ENCODE measurements at regions not wholly inside any gene's neighbourhood (a gene's known extent, or its start where the extent isn't known, plus 50 kb on each side); places are given as distances from the start of the nearest gene placed in this dataset.

DNA sequence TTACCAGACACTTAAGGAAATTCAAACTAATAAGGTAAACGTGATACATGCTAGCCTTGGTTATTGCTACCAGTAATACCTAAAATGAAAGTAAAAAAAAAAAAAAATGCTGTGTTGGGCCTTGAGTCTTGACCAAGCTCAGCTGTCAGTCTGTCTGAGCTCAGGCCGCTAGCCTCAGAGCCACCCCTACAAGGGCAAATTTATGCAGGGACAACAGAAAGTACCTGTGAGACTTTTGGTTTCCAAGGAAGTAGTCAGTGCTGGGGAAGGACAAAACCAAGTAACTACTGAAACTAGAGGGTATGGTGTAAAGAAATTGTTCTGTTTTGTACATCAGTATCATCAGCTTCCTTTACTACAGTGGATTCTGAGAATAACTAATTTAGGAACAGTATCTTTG is 134.3 kb upstream of the SLITRK5 start (continued):
- TF ChIP-seq, protein P1, sequence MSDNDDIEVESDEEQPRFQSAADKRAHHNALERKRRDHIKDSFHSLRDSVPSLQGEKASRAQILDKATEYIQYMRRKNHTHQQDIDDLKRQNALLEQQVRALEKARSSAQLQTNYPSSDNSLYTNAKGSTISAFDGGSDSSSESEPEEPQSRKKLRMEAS (CRISPR knock-in tag; IDR thresholded peaks at IDR 0.05), result no peak
- TF ChIP-seq, protein P2, sequence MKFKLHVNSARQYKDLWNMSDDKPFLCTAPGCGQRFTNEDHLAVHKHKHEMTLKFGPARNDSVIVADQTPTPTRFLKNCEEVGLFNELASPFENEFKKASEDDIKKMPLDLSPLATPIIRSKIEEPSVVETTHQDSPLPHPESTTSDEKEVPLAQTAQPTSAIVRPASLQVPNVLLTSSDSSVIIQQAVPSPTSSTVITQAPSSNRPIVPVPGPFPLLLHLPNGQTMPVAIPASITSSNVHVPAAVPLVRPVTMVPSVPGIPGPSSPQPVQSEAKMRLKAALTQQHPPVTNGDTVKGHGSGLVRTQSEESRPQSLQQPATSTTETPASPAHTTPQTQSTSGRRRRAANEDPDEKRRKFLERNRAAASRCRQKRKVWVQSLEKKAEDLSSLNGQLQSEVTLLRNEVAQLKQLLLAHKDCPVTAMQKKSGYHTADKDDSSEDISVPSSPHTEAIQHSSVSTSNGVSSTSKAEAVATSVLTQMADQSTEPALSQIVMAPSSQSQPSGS (CRISPR knock-in tag; IDR thresholded peaks at IDR 0.05; ENCODE audit: borderline replicate concordance, low read depth), result no peak

DNA sequence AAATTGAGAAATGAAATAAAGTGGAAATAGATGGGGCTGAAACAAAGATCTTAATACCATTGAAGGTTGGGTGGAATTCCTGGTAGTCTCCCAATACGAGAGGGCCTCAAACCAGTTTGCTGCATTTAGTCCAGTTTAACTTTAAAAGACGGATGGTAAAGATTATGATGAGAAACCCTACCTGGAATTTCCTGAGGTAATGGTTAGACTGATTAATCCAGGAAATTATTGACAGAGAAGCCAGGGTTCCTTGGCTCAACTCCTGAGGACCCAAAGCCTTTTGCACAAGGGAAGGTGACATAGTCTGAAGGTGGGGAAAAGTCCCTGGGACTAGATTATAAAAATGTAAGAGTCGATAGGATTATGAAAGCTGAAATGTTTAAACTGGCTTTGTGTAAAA is 133.2 kb upstream of the SLITRK5 start:
- POLR2A ChIA-PET, result no interaction called here
- ATAC-seq, result no peak
- Mint-ChIP-seq H3K9me3 (no peaks in the 10 kb centered on the region), H3K4me1 (no peaks in the 10 kb centered on the region), H3K27me3 (ENCODE audit: low read depth) (no peaks in the 10 kb centered on the region), H3K27ac (no peak overlapping the region), H3K4me3 (no peak overlapping the region), H3K36me3 (no peaks in the 10 kb centered on the region)
- CTCF ChIA-PET, result no interaction called here
- TF ChIP-seq ZNF121 (CRISPR knock-in tag; IDR thresholded peaks at IDR 0.05), result no peak
- TF ChIP-seq, protein P3, sequence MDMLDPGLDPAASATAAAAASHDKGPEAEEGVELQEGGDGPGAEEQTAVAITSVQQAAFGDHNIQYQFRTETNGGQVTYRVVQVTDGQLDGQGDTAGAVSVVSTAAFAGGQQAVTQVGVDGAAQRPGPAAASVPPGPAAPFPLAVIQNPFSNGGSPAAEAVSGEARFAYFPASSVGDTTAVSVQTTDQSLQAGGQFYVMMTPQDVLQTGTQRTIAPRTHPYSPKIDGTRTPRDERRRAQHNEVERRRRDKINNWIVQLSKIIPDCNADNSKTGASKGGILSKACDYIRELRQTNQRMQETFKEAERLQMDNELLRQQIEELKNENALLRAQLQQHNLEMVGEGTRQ (CRISPR knock-in tag; IDR thresholded peaks at IDR 0.05), result no peak
- TF ChIP-seq, protein P4, sequence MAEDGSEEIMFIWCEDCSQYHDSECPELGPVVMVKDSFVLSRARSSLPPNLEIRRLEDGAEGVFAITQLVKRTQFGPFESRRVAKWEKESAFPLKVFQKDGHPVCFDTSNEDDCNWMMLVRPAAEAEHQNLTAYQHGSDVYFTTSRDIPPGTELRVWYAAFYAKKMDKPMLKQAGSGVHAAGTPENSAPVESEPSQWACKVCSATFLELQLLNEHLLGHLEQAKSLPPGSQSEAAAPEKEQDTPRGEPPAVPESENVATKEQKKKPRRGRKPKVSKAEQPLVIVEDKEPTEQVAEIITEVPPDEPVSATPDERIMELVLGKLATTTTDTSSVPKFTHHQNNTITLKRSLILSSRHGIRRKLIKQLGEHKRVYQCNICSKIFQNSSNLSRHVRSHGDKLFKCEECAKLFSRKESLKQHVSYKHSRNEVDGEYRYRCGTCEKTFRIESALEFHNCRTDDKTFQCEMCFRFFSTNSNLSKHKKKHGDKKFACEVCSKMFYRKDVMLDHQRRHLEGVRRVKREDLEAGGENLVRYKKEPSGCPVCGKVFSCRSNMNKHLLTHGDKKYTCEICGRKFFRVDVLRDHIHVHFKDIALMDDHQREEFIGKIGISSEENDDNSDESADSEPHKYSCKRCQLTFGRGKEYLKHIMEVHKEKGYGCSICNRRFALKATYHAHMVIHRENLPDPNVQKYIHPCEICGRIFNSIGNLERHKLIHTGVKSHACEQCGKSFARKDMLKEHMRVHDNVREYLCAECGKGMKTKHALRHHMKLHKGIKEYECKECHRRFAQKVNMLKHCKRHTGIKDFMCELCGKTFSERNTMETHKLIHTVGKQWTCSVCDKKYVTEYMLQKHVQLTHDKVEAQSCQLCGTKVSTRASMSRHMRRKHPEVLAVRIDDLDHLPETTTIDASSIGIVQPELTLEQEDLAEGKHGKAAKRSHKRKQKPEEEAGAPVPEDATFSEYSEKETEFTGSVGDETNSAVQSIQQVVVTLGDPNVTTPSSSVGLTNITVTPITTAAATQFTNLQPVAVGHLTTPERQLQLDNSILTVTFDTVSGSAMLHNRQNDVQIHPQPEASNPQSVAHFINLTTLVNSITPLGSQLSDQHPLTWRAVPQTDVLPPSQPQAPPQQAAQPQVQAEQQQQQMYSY (CRISPR knock-in tag; IDR thresholded peaks at IDR 0.05), result no peak
- no peak for TF ChIP-seq CREB1 (CRISPR knock-in tag; IDR thresholded peaks at IDR 0.05)
- no peak for TF ChIP-seq ATF1 (CRISPR knock-in tag; IDR thresholded peaks at IDR 0.05)
- no peak for TF ChIP-seq NFE2L1 (CRISPR knock-in tag; IDR thresholded peaks at IDR 0.05)
- TF ChIP-seq, protein P5, sequence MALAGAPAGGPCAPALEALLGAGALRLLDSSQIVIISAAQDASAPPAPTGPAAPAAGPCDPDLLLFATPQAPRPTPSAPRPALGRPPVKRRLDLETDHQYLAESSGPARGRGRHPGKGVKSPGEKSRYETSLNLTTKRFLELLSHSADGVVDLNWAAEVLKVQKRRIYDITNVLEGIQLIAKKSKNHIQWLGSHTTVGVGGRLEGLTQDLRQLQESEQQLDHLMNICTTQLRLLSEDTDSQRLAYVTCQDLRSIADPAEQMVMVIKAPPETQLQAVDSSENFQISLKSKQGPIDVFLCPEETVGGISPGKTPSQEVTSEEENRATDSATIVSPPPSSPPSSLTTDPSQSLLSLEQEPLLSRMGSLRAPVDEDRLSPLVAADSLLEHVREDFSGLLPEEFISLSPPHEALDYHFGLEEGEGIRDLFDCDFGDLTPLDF (CRISPR knock-in tag; IDR thresholded peaks at IDR 0.05), result no peak
- TF ChIP-seq, protein P6, sequence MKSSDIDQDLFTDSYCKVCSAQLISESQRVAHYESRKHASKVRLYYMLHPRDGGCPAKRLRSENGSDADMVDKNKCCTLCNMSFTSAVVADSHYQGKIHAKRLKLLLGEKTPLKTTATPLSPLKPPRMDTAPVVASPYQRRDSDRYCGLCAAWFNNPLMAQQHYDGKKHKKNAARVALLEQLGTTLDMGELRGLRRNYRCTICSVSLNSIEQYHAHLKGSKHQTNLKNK (CRISPR knock-in tag; IDR thresholded peaks at IDR 0.05), result no peak
- no peak for TF ChIP-seq ZNF219 (CRISPR knock-in tag; IDR thresholded peaks at IDR 0.05; ENCODE audit: borderline replicate concordance)
- no peak for TF ChIP-seq EMX1 (CRISPR knock-in tag; IDR thresholded peaks at IDR 0.05)
- no peak for TF ChIP-seq JAZF1 (CRISPR knock-in tag; IDR thresholded peaks at IDR 0.05)
- no peak for TF ChIP-seq GABPB1 (CRISPR knock-in tag; IDR thresholded peaks at IDR 0.05)
- TF ChIP-seq NFYB (CRISPR knock-in tag; conservative IDR thresholded peaks at IDR 0.05; ENCODE audit: low read depth), result no peak
- TF ChIP-seq SMAD3 (CRISPR knock-in tag; IDR thresholded peaks at IDR 0.05; ENCODE audit: borderline replicate concordance), result no peak
- no peak for TF ChIP-seq ZNF423 (CRISPR knock-in tag; IDR thresholded peaks at IDR 0.05)
- TF ChIP-seq ZNF671 (CRISPR knock-in tag; IDR thresholded peaks at IDR 0.05), result no peak
- no peak for TF ChIP-seq IRF2 (CRISPR knock-in tag; IDR thresholded peaks at IDR 0.05; ENCODE audit: borderline replicate concordance, low read depth)
- TF ChIP-seq, protein P7, sequence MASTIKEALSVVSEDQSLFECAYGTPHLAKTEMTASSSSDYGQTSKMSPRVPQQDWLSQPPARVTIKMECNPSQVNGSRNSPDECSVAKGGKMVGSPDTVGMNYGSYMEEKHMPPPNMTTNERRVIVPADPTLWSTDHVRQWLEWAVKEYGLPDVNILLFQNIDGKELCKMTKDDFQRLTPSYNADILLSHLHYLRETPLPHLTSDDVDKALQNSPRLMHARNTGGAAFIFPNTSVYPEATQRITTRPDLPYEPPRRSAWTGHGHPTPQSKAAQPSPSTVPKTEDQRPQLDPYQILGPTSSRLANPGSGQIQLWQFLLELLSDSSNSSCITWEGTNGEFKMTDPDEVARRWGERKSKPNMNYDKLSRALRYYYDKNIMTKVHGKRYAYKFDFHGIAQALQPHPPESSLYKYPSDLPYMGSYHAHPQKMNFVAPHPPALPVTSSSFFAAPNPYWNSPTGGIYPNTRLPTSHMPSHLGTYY (CRISPR knock-in tag; IDR thresholded peaks at IDR 0.05), result no peak
- TF ChIP-seq, protein P8, sequence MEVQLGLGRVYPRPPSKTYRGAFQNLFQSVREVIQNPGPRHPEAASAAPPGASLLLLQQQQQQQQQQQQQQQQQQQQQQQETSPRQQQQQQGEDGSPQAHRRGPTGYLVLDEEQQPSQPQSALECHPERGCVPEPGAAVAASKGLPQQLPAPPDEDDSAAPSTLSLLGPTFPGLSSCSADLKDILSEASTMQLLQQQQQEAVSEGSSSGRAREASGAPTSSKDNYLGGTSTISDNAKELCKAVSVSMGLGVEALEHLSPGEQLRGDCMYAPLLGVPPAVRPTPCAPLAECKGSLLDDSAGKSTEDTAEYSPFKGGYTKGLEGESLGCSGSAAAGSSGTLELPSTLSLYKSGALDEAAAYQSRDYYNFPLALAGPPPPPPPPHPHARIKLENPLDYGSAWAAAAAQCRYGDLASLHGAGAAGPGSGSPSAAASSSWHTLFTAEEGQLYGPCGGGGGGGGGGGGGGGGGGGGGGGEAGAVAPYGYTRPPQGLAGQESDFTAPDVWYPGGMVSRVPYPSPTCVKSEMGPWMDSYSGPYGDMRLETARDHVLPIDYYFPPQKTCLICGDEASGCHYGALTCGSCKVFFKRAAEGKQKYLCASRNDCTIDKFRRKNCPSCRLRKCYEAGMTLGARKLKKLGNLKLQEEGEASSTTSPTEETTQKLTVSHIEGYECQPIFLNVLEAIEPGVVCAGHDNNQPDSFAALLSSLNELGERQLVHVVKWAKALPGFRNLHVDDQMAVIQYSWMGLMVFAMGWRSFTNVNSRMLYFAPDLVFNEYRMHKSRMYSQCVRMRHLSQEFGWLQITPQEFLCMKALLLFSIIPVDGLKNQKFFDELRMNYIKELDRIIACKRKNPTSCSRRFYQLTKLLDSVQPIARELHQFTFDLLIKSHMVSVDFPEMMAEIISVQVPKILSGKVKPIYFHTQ (CRISPR knock-in tag; IDR thresholded peaks at IDR 0.05), result no peak
- TF ChIP-seq NFATC4 (CRISPR knock-in tag; IDR thresholded peaks at IDR 0.05), result no peak
- DNase-seq (ENCODE audit: low spot score), result no peak

All from WTC11 (cell line).